Upper lobe of left lung (tissue), 6 donors: ENCODE measurements at regions not wholly inside any gene's neighbourhood (a gene's known extent, or its start where the extent isn't known, plus 50 kb on each side); places are given as distances from the start of the nearest gene placed in this dataset.

Experiments
- ATAC-seq, 2 donors: fragments of 200-7000 bp; cut with Tn5 transposase; one replicate each; pipeline ENCODE4 v1.9.1; 2022; ENCODE audit warnings: mild to moderate bottlenecking in 2 of 2, moderate library complexity in 2 of 2; ENCODE audit not compliant: low FRiP score in 2 of 2
- DNase-seq, 2 donors: peaks; one replicate each; pipeline ENCODE4 v3.0.0-alpha.2; 2019 to 2020
- H3K27ac ChIP-seq, 4 donors: fragments of 200-600 bp; sonication (generic); one replicate each; pipeline ENCODE4 v1.5.1; 2016 to 2019
- H3K27me3 ChIP-seq, 4 donors: fragments of 200-600 bp; sonication (generic); one replicate each; pipeline ENCODE4 v1.5.1; 2017 to 2019
- H3K36me3 ChIP-seq, 4 donors: fragments of 200-600 bp; sonication (generic); one replicate each; pipeline ENCODE4 v1.5.1; 2016 to 2019
- H3K4me1 ChIP-seq, 4 donors: fragments of 200-600 bp; sonication (generic); one replicate each; pipeline ENCODE4 v1.5.1; 2018 to 2019
- H3K4me3 ChIP-seq, 4 donors: fragments of 200-600 bp; sonication (generic); one replicate each; pipeline ENCODE4 v1.5.1; 2017 to 2019; ENCODE audit warnings: mild to moderate bottlenecking in 2 of 4, moderate library complexity in 1 of 4
- H3K9me3 ChIP-seq, 4 donors: fragments of 200-600 bp; sonication (generic); one replicate each; pipeline ENCODE4 v1.5.1; 2018 to 2019
- EP300 ChIP-seq, 4 donors: sonication (generic); formaldehyde crosslinking; IDR thresholded peaks; one replicate each; pipeline ENCODE4 v1.5.1; 2017; ENCODE audit warnings: antibody characterized with exemption in 4 of 4, control low read depth in 2 of 4
- POLR2A ChIP-seq, 4 donors: fragments of 450-650 bp; IDR thresholded peaks; one replicate each; pipeline ENCODE4 v1.5.1; 2016 to 2017; ENCODE audit warnings: antibody characterized with exemption in 4 of 4, mild to moderate bottlenecking in 2 of 4
- POLR2AphosphoS5 ChIP-seq, 2 donors: sonication (generic); formaldehyde crosslinking; IDR thresholded peaks; one replicate each; pipeline ENCODE4 v1.5.1; 2017; ENCODE audit warnings: antibody characterized with exemption in 2 of 2
- WGBS, 2 donors: methylation state at CpG; one replicate each; pipeline ENCODE4 v1.1.5; 2017 to 2018; 5-methylcytosine and 5-hydroxymethylcytosine counted together
- TF ChIP-seq, protein P1 (sequence below), 6 experiments: fragments of 450-650 bp in 4 of 6; fragments of 200-600 bp in 2 of 6; sonication (generic) in 2 of 6; IDR thresholded peaks; one replicate each; pipeline ENCODE4 v1.5.1; 2016 to 2019; ENCODE audit warnings: antibody characterized with exemption in 6 of 6
- donor health status: DM: no; HTN: no; CAD: no; lungs with moderate emphysema.
- donor health status: DM: no; HTN: yes; CAD: no; lungs with severe emphysema.

DNA sequence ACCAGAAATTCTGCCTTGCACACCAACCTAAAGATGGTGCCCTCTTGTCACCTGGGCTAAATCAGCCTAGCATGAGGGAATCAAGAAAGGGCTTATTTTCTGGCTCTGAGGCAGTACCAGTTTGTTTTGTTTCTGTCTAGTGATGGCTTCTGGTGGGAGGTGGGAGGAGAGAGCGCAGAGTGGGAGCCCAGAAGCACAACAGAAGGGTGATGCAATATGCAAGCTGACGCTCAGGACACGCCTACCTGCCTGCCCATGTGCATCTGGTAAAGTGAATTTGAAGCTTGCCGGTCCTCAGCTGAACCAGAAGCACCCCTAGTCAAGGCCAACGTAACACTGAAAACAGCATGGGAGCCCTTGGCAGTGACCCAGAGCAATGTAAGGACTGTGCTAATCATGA lies 138.4 kb upstream of the TIAM1 start:
- Histone ChIP-seq H3K27ac (no peak overlapping the region), H3K4me1 (no peaks in the 10 kb centered on the region), H3K9me3 (peaks cover 0 to 23% (median 17%) of the 10 kb centered on the region in 4 donors), H3K4me3 (no peak overlapping the region), H3K36me3 (no peaks in the 10 kb centered on the region), H3K27me3 (no peaks in the 10 kb centered on the region)
- TF ChIP-seq POLR2A (IDR thresholded peaks at IDR 0.05) = no peak
- TF ChIP-seq EP300 (IDR thresholded peaks at IDR 0.05) = no peak
- TF ChIP-seq, protein P1, sequence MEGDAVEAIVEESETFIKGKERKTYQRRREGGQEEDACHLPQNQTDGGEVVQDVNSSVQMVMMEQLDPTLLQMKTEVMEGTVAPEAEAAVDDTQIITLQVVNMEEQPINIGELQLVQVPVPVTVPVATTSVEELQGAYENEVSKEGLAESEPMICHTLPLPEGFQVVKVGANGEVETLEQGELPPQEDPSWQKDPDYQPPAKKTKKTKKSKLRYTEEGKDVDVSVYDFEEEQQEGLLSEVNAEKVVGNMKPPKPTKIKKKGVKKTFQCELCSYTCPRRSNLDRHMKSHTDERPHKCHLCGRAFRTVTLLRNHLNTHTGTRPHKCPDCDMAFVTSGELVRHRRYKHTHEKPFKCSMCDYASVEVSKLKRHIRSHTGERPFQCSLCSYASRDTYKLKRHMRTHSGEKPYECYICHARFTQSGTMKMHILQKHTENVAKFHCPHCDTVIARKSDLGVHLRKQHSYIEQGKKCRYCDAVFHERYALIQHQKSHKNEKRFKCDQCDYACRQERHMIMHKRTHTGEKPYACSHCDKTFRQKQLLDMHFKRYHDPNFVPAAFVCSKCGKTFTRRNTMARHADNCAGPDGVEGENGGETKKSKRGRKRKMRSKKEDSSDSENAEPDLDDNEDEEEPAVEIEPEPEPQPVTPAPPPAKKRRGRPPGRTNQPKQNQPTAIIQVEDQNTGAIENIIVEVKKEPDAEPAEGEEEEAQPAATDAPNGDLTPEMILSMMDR (IDR thresholded peaks at IDR 0.05) = no peak
- no peak for TF ChIP-seq POLR2AphosphoS5 (IDR thresholded peaks at IDR 0.05)
- DNase-seq = no peak
- no peak for ATAC-seq
- 87 to 100% methylated on average over 5 of the region's 5 CpGs for WGBS, 2 donors

GRCh38 chr21:31480228-31480627 lies 136.2 kb upstream of the TIAM1 start:
- DNase-seq = no peak
- ATAC-seq = no peak
- H3K27ac ChIP-seq = no peak overlapping the region
- H3K4me1 ChIP-seq = no peaks in the 10 kb centered on the region
- no peaks in the 10 kb centered on the region for H3K36me3 ChIP-seq
- H3K4me3 ChIP-seq = no peak overlapping the region
- H3K9me3 ChIP-seq = peaks cover 0 to 18% (median 15%) of the 10 kb centered on the region in 4 donors
- TF ChIP-seq, protein P1 (IDR thresholded peaks at IDR 0.05) = no peak
- TF ChIP-seq POLR2A (IDR thresholded peaks at IDR 0.05) = no peak
- TF ChIP-seq EP300 (IDR thresholded peaks at IDR 0.05) = no peak
- TF ChIP-seq POLR2AphosphoS5 (IDR thresholded peaks at IDR 0.05) = no peak
- WGBS, 2 donors = 80 to 83% methylated on average over 1 of the region's 1 CpG
- H3K27me3 ChIP-seq = no peaks in the 10 kb centered on the region

DNA sequence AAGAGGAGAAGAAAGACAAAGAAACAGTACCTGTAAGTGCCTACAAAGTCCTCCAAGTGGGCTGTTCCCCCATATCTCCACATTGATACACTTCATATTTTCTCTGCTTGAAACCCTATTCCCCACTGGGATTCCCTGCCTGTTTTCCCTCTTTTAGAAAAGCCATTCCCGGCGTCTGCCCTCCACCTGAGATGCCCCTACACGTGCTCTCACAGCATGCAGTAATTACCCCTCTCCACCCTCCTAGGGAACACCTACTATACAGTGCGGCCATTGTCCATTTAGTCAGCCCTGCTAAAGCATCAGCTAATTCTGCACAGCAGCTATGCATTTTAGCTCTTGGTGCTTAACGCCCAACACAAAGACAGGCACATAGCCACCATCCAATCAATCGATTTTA lies 135.7 kb upstream of the TIAM1 start:
- H3K36me3 ChIP-seq = no peaks in the 10 kb centered on the region
- no peak for ATAC-seq
- H3K27me3 ChIP-seq = no peaks in the 10 kb centered on the region
- peaks cover 0 to 15% (median 14%) of the 10 kb centered on the region in 4 donors for H3K9me3 ChIP-seq
- no peak overlapping the region for H3K4me3 ChIP-seq
- WGBS, 2 donors = 79 to 87% methylated on average over 6 of the region's 6 CpGs
- no peak for TF ChIP-seq EP300 (IDR thresholded peaks at IDR 0.05)
- TF ChIP-seq, protein P1 (IDR thresholded peaks at IDR 0.05) = no peak
- no peak for TF ChIP-seq POLR2AphosphoS5 (IDR thresholded peaks at IDR 0.05)
- TF ChIP-seq POLR2A (IDR thresholded peaks at IDR 0.05) = no peak
- no peaks in the 10 kb centered on the region for H3K4me1 ChIP-seq
- H3K27ac ChIP-seq = no peak overlapping the region
- DNase-seq = no peak

- ATAC-seq = no peak
- Histone ChIP-seq H3K9me3 (peaks cover 0 to 15% (median 13%) of the 10 kb centered on the region in 4 donors), H3K36me3 (no peaks in the 10 kb centered on the region), H3K27ac (no peak overlapping the region), H3K27me3 (no peaks in the 10 kb centered on the region), H3K4me1 (no peaks in the 10 kb centered on the region), H3K4me3 (no peak overlapping the region)
- no peak for DNase-seq
- no peak for TF ChIP-seq POLR2AphosphoS5 (IDR thresholded peaks at IDR 0.05)
- WGBS, 2 donors = 95 to 98% methylated on average over 8 of the region's 8 CpGs
These were observed 135.2 kb upstream of the TIAM1 start for GRCh38 chr21:31479222-31479621.

DNA sequence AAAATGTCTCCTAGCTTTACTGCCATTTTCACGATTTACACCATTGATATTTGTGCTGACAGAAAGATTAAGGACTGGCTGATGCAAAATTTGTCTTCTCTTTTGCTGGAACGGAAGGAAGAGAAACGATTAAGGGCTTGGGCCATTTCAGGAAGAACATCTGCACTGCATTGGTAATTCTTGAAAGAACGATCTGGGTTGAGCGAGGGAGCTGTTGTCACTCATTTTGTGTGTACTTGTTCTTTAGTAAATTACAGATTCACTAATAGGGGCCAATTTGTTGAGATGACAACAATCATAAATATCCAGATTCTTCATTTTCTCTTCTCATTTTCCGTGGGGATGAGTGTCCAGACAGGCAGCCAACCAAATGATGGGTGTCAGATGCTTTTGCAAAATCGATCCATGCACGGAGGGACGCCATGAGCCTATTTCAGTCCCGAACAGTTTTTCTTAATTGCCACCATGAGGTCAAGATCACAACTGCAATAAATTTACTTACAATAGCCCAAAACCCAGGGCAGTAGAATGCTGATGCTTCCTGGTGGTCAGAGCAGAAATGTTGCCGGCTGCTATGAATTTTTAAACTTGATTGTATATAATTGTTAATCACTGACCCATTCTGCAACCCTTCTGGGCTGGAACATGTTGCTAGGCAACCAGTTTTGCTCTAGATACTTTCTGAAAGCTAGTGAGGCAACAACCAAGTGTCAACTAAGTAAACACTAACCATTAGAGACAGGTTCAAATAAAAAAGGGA lies 132.4 kb upstream of the TIAM1 start:
- H3K4me1 ChIP-seq = no peaks in the 10 kb centered on the region
- H3K27ac ChIP-seq = no peak overlapping the region
- H3K4me3 ChIP-seq = no peak overlapping the region
- TF ChIP-seq POLR2A (IDR thresholded peaks at IDR 0.05) (no peak), POLR2AphosphoS5 (IDR thresholded peaks at IDR 0.05) (no peak), EP300 (IDR thresholded peaks at IDR 0.05) (no peak)
- TF ChIP-seq, protein P1 (IDR thresholded peaks at IDR 0.05) = no peak
- H3K36me3 ChIP-seq = no peaks in the 10 kb centered on the region
- DNase-seq = no peak
- H3K9me3 ChIP-seq = peaks cover 0 to 10% (median 8%) of the 10 kb centered on the region in 4 donors
- 70 to 72% methylated on average over 11 of the region's 11 CpGs for WGBS, 2 donors
- H3K27me3 ChIP-seq = no peaks in the 10 kb centered on the region
- no peak for ATAC-seq
